Hepatocyte (in vitro differentiated cells): ENCODE measurements at regions not wholly inside any gene's neighbourhood (a gene's known extent, or its start where the extent isn't known, plus 50 kb on each side); places are given as distances from the start of the nearest gene placed in this dataset.
"Not testable (repeated sequence)": the region's sequence is repeated elsewhere in the genome, so short reads cannot be mapped to it uniquely, and the experiment has no call there.

Experiments
- DNase-seq: peaks from one replicate; pipeline ENCODE4 v3.0.0-alpha.2; 2016; ENCODE audit warnings: low spot score
- H2AFZ ChIP-seq: fragments of 200-600 bp; sonication (generic); 2 replicates; pipeline ENCODE4 v1.6.0; 2016; ENCODE audit warnings: antibody characterized with exemption, mild to moderate bottlenecking
- H3K27ac ChIP-seq: fragments of 200-600 bp; sonication (generic); 2 replicates; pipeline ENCODE4 v1.5.1; 2016; ENCODE audit warnings: mild to moderate bottlenecking
- H3K27me3 ChIP-seq: fragments of 200-600 bp; sonication (generic); 2 replicates; pipeline ENCODE4 v1.6.1; 2016
- H3K36me3 ChIP-seq: fragments of 200-600 bp; sonication (generic); replicated peaks from 2 replicates; pipeline ENCODE4 v1.5.1; 2016; ENCODE audit warnings: low read depth; ENCODE audit not compliant: insufficient read depth
- H3K4me1 ChIP-seq: fragments of 200-600 bp; sonication (generic); 2 replicates; pipeline ENCODE4 v1.5.1; 2016; ENCODE audit warnings: mild to moderate bottlenecking, moderate library complexity; ENCODE audit not compliant: insufficient read depth
- H3K4me2 ChIP-seq: fragments of 200-600 bp; sonication (generic); 2 replicates; pipeline ENCODE4 v1.6.0; 2016
- H3K4me3 ChIP-seq: fragments of 200-600 bp; sonication (generic); 2 replicates; pipeline ENCODE4 v1.5.1; 2016; ENCODE audit warnings: mild to moderate bottlenecking
- H3K79me2 ChIP-seq: fragments of 200-600 bp; sonication (generic); 2 replicates; pipeline ENCODE4 v1.6.0; 2017; ENCODE audit warnings: mild to moderate bottlenecking
- H3K9me2 ChIP-seq: fragments of 200-600 bp; sonication (generic); replicated peaks from 2 replicates; pipeline ENCODE4 v1.6.0; 2017; ENCODE audit warnings: mild to moderate bottlenecking; ENCODE audit not compliant: insufficient read depth
- H3K9me3 ChIP-seq: fragments of 200-600 bp; sonication (generic); 2 replicates; pipeline ENCODE4 v1.5.1; 2016; ENCODE audit warnings: low read depth, mild to moderate bottlenecking
- H4K20me1 ChIP-seq: fragments of 200-600 bp; sonication (generic); 2 replicates; pipeline ENCODE4 v1.6.0; 2016; ENCODE audit warnings: mild to moderate bottlenecking; ENCODE audit not compliant: insufficient read depth, poor library complexity, severe bottlenecking
- CTCF ChIP-seq: fragments of 200-600 bp; sonication (generic); IDR thresholded peaks from 2 replicates; pipeline ENCODE4 v1.5.1; 2016; ENCODE audit warnings: antibody characterized with exemption, mild to moderate bottlenecking; ENCODE audit not compliant: poor library complexity
- EZH2 ChIP-seq: fragments of 200-600 bp; sonication (generic); IDR thresholded peaks from 2 replicates; pipeline ENCODE4 v1.6.1; 2016; ENCODE audit warnings: antibody characterized with exemption, mild to moderate bottlenecking, borderline replicate concordance
- EZH2phosphoT487 ChIP-seq: fragments of 200-600 bp; sonication (generic); IDR thresholded peaks from one replicate; pipeline ENCODE4 v1.6.1; 2018; ENCODE audit warnings: antibody characterized with exemption, mild to moderate bottlenecking, low read depth, moderate library complexity; ENCODE audit not compliant: unreplicated experiment, severe bottlenecking
- WGBS: methylation state at CpG from one replicate; pipeline ENCODE4 v1.1.6; 2016; ENCODE audit warnings: low lambda C conversion rate; ENCODE audit errors: missing lambda C conversion rate; 5-methylcytosine and 5-hydroxymethylcytosine counted together

DNA sequence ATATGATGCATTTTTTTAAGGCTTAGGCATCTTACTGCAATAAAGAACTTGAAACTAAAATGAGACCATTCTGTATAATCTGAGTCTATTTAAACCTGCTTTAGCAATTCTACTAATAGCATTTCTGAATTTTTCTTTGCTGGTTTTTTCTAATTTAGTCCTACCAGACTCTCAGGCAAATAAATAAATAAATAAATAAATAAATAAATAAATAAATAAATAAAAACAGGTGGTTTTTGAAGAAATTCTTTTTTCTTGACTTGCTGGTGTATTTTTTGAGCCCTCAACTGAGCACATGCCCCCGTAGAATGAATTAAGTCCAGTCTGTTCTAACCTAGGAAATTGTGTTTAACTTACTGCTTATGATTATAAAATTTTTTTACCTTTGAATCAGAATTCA is 134.7 kb upstream of the FOXP2 start:
- Histone ChIP-seq H4K20me1 (no peaks in the 10 kb centered on the region), H3K4me2 (no peak overlapping the region), H2AFZ (no peak overlapping the region), H3K27ac (no peak overlapping the region), H3K9me2 (no peaks in the 10 kb centered on the region), H3K9me3 (no peaks in the 10 kb centered on the region), H3K27me3 (no peaks in the 10 kb centered on the region), H3K4me1 (no peaks in the 10 kb centered on the region), H3K4me3 (no peak overlapping the region), H3K79me2 (no peaks in the 10 kb centered on the region), H3K36me3 (no peaks in the 10 kb centered on the region)
- TF ChIP-seq EZH2phosphoT487 (no peak), EZH2 (no peak), CTCF (no peak)
- WGBS = 91% methylated on average over 1 of the region's 1 CpG
- no peak for DNase-seq

- 67% methylated on average over 1 of the region's 1 CpG for WGBS
- H3K79me2 ChIP-seq = no peaks in the 10 kb centered on the region
- H3K27me3 ChIP-seq = no peaks in the 10 kb centered on the region
- H3K36me3 ChIP-seq = no peaks in the 10 kb centered on the region
- no peak overlapping the region for H2AFZ ChIP-seq
- H4K20me1 ChIP-seq = no peaks in the 10 kb centered on the region
- H3K4me3 ChIP-seq = no peak overlapping the region
- no peak for TF ChIP-seq CTCF
- no peak for TF ChIP-seq EZH2phosphoT487
- no peak for TF ChIP-seq EZH2
- no peak for DNase-seq
- no peaks in the 10 kb centered on the region for H3K9me3 ChIP-seq
- no peak overlapping the region for H3K27ac ChIP-seq
- H3K9me2 ChIP-seq = no peaks in the 10 kb centered on the region
- H3K4me2 ChIP-seq = no peak overlapping the region
- H3K4me1 ChIP-seq = no peaks in the 10 kb centered on the region
Observed at GRCh38 chr7:114273218-114273617, 141.4 kb upstream of the FOXP2 start.

- Histone ChIP-seq H3K4me1 (no peaks in the 10 kb centered on the region), H3K27me3 (no peaks in the 10 kb centered on the region), H3K79me2 (no peaks in the 10 kb centered on the region), H3K4me3 (no peak overlapping the region), H3K9me3 (no peaks in the 10 kb centered on the region), H4K20me1 (no peaks in the 10 kb centered on the region), H3K36me3 (no peaks in the 10 kb centered on the region), H3K9me2 (no peaks in the 10 kb centered on the region), H3K27ac (no peak overlapping the region), H2AFZ (no peak overlapping the region), H3K4me2 (no peak overlapping the region)
- TF ChIP-seq CTCF (no peak), EZH2 (no peak), EZH2phosphoT487 (no peak)
- no peak for DNase-seq
- WGBS = 50% methylated on average over 1 of the region's 1 CpG
Observed at GRCh38 chr7:114269714-114270113, 144.9 kb upstream of the FOXP2 start.

GRCh38 chr7:114267550-114267949 is 147.1 kb upstream of the FOXP2 start:
- DNase-seq, H3K9me2 ChIP-seq, H3K36me3 ChIP-seq, H3K9me3 ChIP-seq, H3K79me2 ChIP-seq, H4K20me1 ChIP-seq, H2AFZ ChIP-seq, H3K4me1 ChIP-seq, H3K27ac ChIP-seq, H3K4me2 ChIP-seq, H3K27me3 ChIP-seq, H3K4me3 ChIP-seq: not testable (repeated sequence)
- WGBS = 94% methylated on average over 3 of the region's 3 CpGs
